SK-N-SH (cell line): ENCODE measurements at regions not wholly inside any gene's neighbourhood (a gene's known extent, or its start where the extent isn't known, plus 50 kb on each side); places are given as distances from the start of the nearest gene placed in this dataset.

Source experiments
- CTCF ChIA-PET: fragments of 300-600, 350-600 bp; formaldehyde crosslinking; extraction: SDS; loops from one replicate; lab custom pipeline; 2021; lab: Yijun Ruan, JAX
- POLR2A ChIA-PET: fragments of 350-600 bp; sonication (Branson Sonifier 250); formaldehyde crosslinking; extraction: SDS; loops from one replicate; lab custom pipeline; 2020; ENCODE audit warnings: antibody characterized with exemption, inconsistent platforms; lab: Yijun Ruan, JAX
- DNase-seq: peaks from one replicate; pipeline ENCODE4 v3.0.0; 2012
- H2AFZ ChIP-seq: fragments of 200-600 bp; sonication (generic); 2 replicates; pipeline ENCODE4 v1.8.1; 2016; ENCODE audit warnings: antibody characterized with exemption, mild to moderate bottlenecking, low read depth
- H3F3A ChIP-seq: fragments of 200-600 bp; sonication (generic); replicated peaks from 2 replicates; pipeline ENCODE3; 2016; ENCODE audit warnings: antibody characterized with exemption, mild to moderate bottlenecking; ENCODE audit not compliant: insufficient read depth
- H3K27ac ChIP-seq, 2 experiments: fragments of 200-500 bp in 1 of 2; fragments of 200-600 bp in 1 of 2; sonication (Bioruptor generic) in 1 of 2; sonication (generic), shearing (Covaris generic) in 1 of 2; 2 replicates each; pipeline versions ENCODE4 v1.5.1 to v1.6.1; 2014 to 2016; ENCODE audit warnings: low read depth in 2 of 2, inconsistent platforms in 1 of 2, low read length in 1 of 2, mild to moderate bottlenecking in 1 of 2, mixed read lengths in 1 of 2
- H3K27me3 ChIP-seq: fragments of 200-600 bp; sonication (generic), shearing (Covaris generic); 2 replicates; pipeline ENCODE4 v1.6.1; 2016; ENCODE audit warnings: mixed run types; ENCODE audit not compliant: insufficient read depth
- H3K36me3 ChIP-seq, 2 experiments: fragments of 200-500 bp in 1 of 2; fragments of 200-600 bp in 1 of 2; sonication (Bioruptor generic) in 1 of 2; sonication (generic) in 1 of 2; replicated peaks in 1 of 2; 2 replicates each; pipeline versions ENCODE3 to v1.5.1; 2014 to 2016; ENCODE audit warnings: low read length in 1 of 2, mild to moderate bottlenecking in 1 of 2; ENCODE audit not compliant: insufficient read depth in 2 of 2, control insufficient read depth in 1 of 2
- H3K4me1 ChIP-seq, 2 experiments: fragments of 200-500 bp in 1 of 2; fragments of 200-600 bp in 1 of 2; sonication (Bioruptor generic) in 1 of 2; sonication (generic), shearing (Covaris generic) in 1 of 2; 2 replicates each; pipeline versions ENCODE4 v1.5.1 to v1.6.1; 2014 to 2016; ENCODE audit warnings: low read depth in 1 of 2, low read length in 1 of 2, mixed run types in 1 of 2; ENCODE audit not compliant: insufficient read depth in 2 of 2, control insufficient read depth in 1 of 2
- H3K4me2 ChIP-seq: fragments of 200-600 bp; sonication (generic), shearing (Covaris generic); 2 replicates; pipeline ENCODE4 v1.6.1; 2017; ENCODE audit warnings: mixed run types
- H3K4me3 ChIP-seq, 2 experiments: fragments of 200-500 bp in 1 of 2; fragments of 200-600 bp in 1 of 2; sonication (Bioruptor generic) in 1 of 2; sonication (generic), shearing (Covaris generic) in 1 of 2; 2 replicates each; pipeline versions ENCODE4 v1.5.1 to v1.8.1; 2014 to 2016; ENCODE audit warnings: low read depth in 2 of 2, inconsistent platforms in 1 of 2, low read length in 1 of 2, mild to moderate bottlenecking in 1 of 2, mixed read lengths in 1 of 2, moderate library complexity in 1 of 2
- H3K79me2 ChIP-seq: fragments of 200-600 bp; sonication (generic); 2 replicates; pipeline ENCODE4 v1.8.1; 2017; ENCODE audit warnings: mild to moderate bottlenecking; ENCODE audit not compliant: insufficient read depth
- H3K9ac ChIP-seq: fragments of 200-600 bp; sonication (generic); 2 replicates; pipeline ENCODE4 v1.6.1; 2017; ENCODE audit warnings: mixed run types
- H3K9me2 ChIP-seq: fragments of 200-600 bp; sonication (generic); 2 replicates; pipeline ENCODE4 v1.6.1; 2017; ENCODE audit warnings: mixed run types
- H3K9me3 ChIP-seq: fragments of 200-600 bp; sonication (generic); 2 replicates; pipeline ENCODE4 v1.6.1; 2017; ENCODE audit warnings: mixed run types, mild to moderate bottlenecking, moderate library complexity
- H4K20me1 ChIP-seq: fragments of 200-600 bp; sonication (generic); 2 replicates; pipeline ENCODE4 v1.6.1; 2017; ENCODE audit warnings: mild to moderate bottlenecking, mixed run types; ENCODE audit not compliant: insufficient read depth
- ELF1 ChIP-seq: IDR thresholded peaks from 2 replicates; pipeline ENCODE4 v1.4.0; 2012
- EP300 ChIP-seq, 2 experiments: IDR thresholded peaks; 2 replicates each; pipeline versions ENCODE4 v1.4.0 to v1.6.1; 2012; ENCODE audit warnings: borderline replicate concordance in 1 of 2, low read depth in 1 of 2, low read length in 1 of 2
- EZH2phosphoT487 ChIP-seq: fragments of 200-600 bp; sonication (generic); IDR thresholded peaks from 2 replicates; pipeline ENCODE4 v1.6.1; 2017; ENCODE audit warnings: low read depth, mixed run types, mild to moderate bottlenecking, antibody characterized with exemption, moderate library complexity, borderline replicate concordance
- FOXJ3 ChIP-seq: sonication (generic); formaldehyde crosslinking; IDR thresholded peaks from 2 replicates; pipeline ENCODE4 v1.5.1; 2020; ENCODE audit warnings: mild to moderate bottlenecking, missing genetic modification reagents
- FOXM1 ChIP-seq: IDR thresholded peaks from 2 replicates; pipeline ENCODE4 v1.4.0; 2012; ENCODE audit warnings: low read depth, mild to moderate bottlenecking
- GABPA ChIP-seq: IDR thresholded peaks from 2 replicates; pipeline ENCODE4 v1.4.0; 2012; ENCODE audit warnings: low read depth, mild to moderate bottlenecking
- GATA2 ChIP-seq: sonication (generic); formaldehyde crosslinking; IDR thresholded peaks from 2 replicates; pipeline ENCODE4 v1.5.0; 2020; ENCODE audit warnings: mild to moderate bottlenecking, missing genetic modification reagents
- MEF2A ChIP-seq: IDR thresholded peaks from 2 replicates; pipeline ENCODE4 v1.4.0; 2012; ENCODE audit warnings: low read depth, borderline replicate concordance
- MXI1 ChIP-seq: IDR thresholded peaks from 2 replicates; pipeline ENCODE4 v1.6.1; 2012; ENCODE audit warnings: mild to moderate bottlenecking, low read depth, low read length, improper control_type of control experiment
- NFIC ChIP-seq: IDR thresholded peaks from 2 replicates; pipeline ENCODE4 v1.4.0; 2012; ENCODE audit warnings: borderline replicate concordance
- NRF1 ChIP-seq: IDR thresholded peaks from 2 replicates; pipeline ENCODE4 v1.6.1; 2012; ENCODE audit warnings: low read depth, mild to moderate bottlenecking, low read length
- POLR2AphosphoS5 ChIP-seq: IDR thresholded peaks from 2 replicates; pipeline ENCODE4 v1.6.1; 2012; ENCODE audit warnings: low read depth, low read length
- RAD21 ChIP-seq: IDR thresholded peaks from 2 replicates; pipeline ENCODE4 v1.6.1; 2012; ENCODE audit warnings: mild to moderate bottlenecking, low read length
- REST ChIP-seq: IDR thresholded peaks from 2 replicates; pipeline ENCODE4 v1.6.1; 2012; ENCODE audit warnings: mild to moderate bottlenecking, low read depth, low read length, moderate library complexity
- RXRA ChIP-seq: IDR thresholded peaks from 2 replicates; pipeline ENCODE4 v1.4.0; 2012; ENCODE audit warnings: low read depth, mild to moderate bottlenecking, borderline replicate concordance
- SIN3A ChIP-seq: IDR thresholded peaks from 2 replicates; pipeline ENCODE4 v1.6.1; 2012; ENCODE audit warnings: low read depth, mild to moderate bottlenecking, low read length, moderate library complexity, borderline replicate concordance
- SMC3 ChIP-seq: IDR thresholded peaks from 2 replicates; pipeline ENCODE4 v1.6.1; 2012; ENCODE audit warnings: low read depth, low read length, improper control_type of control experiment
- TAF1 ChIP-seq: IDR thresholded peaks from 2 replicates; pipeline ENCODE4 v1.6.1; 2012; ENCODE audit warnings: low read depth, mild to moderate bottlenecking, low read length, moderate library complexity, borderline replicate concordance
- TEAD4 ChIP-seq: IDR thresholded peaks from 2 replicates; pipeline ENCODE4 v1.4.0; 2012; ENCODE audit warnings: mild to moderate bottlenecking, borderline replicate concordance; ENCODE audit not compliant: insufficient read depth
- YY1 ChIP-seq: IDR thresholded peaks from 2 replicates; pipeline ENCODE4 v1.4.0; 2012; ENCODE audit warnings: low read depth, mild to moderate bottlenecking
- WGBS: methylation state at CpG from one replicate; pipeline ENCODE4 v1.1.6; 2017; ENCODE audit warnings: low lambda C conversion rate; 5-methylcytosine and 5-hydroxymethylcytosine counted together
- TF ChIP-seq, protein P1 (sequence below): fragments of 150-350 bp; IDR thresholded peaks from 2 replicates; pipeline ENCODE4 v1.6.1; 2016; ENCODE audit warnings: mild to moderate bottlenecking, low read depth, low read length
- TF ChIP-seq, protein P2 (sequence below): IDR thresholded peaks from 2 replicates; pipeline ENCODE4 v1.4.0; 2012; ENCODE audit warnings: low read depth, borderline replicate concordance
- TF ChIP-seq, protein P3 (sequence below): IDR thresholded peaks from 2 replicates; pipeline ENCODE4; 2012
- TF ChIP-seq, protein P4 (sequence below): fragments of 200-600 bp; sonication (generic); IDR thresholded peaks from 2 replicates; pipeline ENCODE4 v1.6.1; 2017; ENCODE audit warnings: antibody characterized with exemption, mild to moderate bottlenecking, moderate library complexity

DNA sequence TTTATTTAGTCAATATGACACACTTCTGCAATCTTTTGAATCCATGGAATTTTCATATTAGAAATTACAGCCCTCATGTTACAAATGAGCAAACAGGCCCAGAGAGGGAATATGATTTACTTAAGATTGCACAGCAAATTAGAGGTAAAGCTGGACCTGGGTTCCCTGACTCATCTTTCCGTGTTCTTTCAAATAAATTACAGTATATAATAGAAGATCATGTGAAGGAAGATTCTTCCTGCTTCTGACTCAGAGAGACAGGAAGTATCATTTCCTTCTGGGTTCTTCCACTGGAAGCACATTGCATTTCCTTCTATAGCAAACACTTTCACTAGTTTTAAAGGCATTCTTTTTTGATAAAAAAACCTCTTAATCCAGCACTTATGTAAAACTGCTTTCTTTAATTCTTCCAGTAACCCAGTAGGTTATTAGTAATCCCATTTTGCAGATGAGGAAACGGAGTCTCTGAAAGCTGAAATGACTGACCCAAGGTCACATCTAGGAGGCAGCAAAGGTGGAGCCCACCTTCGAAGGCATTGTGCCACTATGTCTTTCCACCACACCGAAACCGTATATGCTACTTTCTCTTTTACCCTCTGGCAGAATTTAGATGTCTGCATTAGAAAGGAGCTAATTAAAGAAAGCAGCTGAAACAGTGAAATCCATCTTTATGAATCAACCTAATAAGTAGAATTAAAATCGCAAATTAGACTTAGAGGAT lies 566.7 kb upstream of the KLF4 start:
- peaks cover 32% of the 10 kb centered on the region for H3F3A ChIP-seq
- no peaks in the 10 kb centered on the region for H4K20me1 ChIP-seq
- H3K4me3 ChIP-seq = peak overlapping the region; percentile 41 to 54; a peak in 3 of 4 replicates
- peak overlapping the region; percentile 40; the same call in 1 of the 2 replicates for H3K9ac ChIP-seq
- no peaks in the 10 kb centered on the region for H3K9me3 ChIP-seq
- DNase-seq = no peak
- no peaks in the 10 kb centered on the region for H3K27me3 ChIP-seq
- H3K27ac ChIP-seq = peak overlapping the region in 1 of 2 experiments; percentile 87; a peak in 3 of 4 replicates
- H3K4me1 ChIP-seq = no peaks in the 10 kb centered on the region; a peak in 1 of 4 replicates
- CTCF ChIA-PET = no interaction called here
- no peaks in the 10 kb centered on the region for H3K36me3 ChIP-seq
- H2AFZ ChIP-seq = no peak overlapping the region
- H3K4me2 ChIP-seq = peak overlapping the region; percentile 69
- no peaks in the 10 kb centered on the region for H3K9me2 ChIP-seq
- WGBS = 10% methylated on average over 6 of the region's 6 CpGs
- POLR2A ChIA-PET = no interaction called here
- H3K79me2 ChIP-seq = no peaks in the 10 kb centered on the region
- TF ChIP-seq EZH2phosphoT487 = no peak
- TF ChIP-seq, protein P1, sequence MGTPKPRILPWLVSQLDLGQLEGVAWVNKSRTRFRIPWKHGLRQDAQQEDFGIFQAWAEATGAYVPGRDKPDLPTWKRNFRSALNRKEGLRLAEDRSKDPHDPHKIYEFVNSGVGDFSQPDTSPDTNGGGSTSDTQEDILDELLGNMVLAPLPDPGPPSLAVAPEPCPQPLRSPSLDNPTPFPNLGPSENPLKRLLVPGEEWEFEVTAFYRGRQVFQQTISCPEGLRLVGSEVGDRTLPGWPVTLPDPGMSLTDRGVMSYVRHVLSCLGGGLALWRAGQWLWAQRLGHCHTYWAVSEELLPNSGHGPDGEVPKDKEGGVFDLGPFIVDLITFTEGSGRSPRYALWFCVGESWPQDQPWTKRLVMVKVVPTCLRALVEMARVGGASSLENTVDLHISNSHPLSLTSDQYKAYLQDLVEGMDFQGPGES = no peak
- no peak for TF ChIP-seq POLR2AphosphoS5
- no peak for TF ChIP-seq GATA2
- no peak for TF ChIP-seq NRF1
- TF ChIP-seq EP300 (IDR thresholded peaks at IDR 0.05; ENCODE audit: borderline replicate concordance in 1 of 2, low read depth in 1 of 2, low read length in 1 of 2) = 0 out of 4 replicates have a peak, but pooled peaks of 1 of the 2 experiments have one; percentile 27
- peak; percentile 25; the same call in 1 of the 2 replicates for TF ChIP-seq NFIC
- TF ChIP-seq GABPA = no peak
- TF ChIP-seq TEAD4 = no peak
- TF ChIP-seq MXI1 = no peak
- TF ChIP-seq, protein P2, sequence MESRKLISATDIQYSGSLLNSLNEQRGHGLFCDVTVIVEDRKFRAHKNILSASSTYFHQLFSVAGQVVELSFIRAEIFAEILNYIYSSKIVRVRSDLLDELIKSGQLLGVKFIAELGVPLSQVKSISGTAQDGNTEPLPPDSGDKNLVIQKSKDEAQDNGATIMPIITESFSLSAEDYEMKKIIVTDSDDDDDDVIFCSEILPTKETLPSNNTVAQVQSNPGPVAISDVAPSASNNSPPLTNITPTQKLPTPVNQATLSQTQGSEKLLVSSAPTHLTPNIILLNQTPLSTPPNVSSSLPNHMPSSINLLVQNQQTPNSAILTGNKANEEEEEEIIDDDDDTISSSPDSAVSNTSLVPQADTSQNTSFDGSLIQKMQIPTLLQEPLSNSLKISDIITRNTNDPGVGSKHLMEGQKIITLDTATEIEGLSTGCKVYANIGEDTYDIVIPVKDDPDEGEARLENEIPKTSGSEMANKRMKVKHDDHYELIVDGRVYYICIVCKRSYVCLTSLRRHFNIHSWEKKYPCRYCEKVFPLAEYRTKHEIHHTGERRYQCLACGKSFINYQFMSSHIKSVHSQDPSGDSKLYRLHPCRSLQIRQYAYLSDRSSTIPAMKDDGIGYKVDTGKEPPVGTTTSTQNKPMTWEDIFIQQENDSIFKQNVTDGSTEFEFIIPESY = no peak
- TF ChIP-seq FOXM1 = 0 out of 2 replicates have a peak, but pooled peaks have one; percentile 27
- no peak for TF ChIP-seq RAD21
- no peak for TF ChIP-seq REST
- TF ChIP-seq FOXJ3 (CRISPR knock-in tag) = no peak
- TF ChIP-seq, protein P3, sequence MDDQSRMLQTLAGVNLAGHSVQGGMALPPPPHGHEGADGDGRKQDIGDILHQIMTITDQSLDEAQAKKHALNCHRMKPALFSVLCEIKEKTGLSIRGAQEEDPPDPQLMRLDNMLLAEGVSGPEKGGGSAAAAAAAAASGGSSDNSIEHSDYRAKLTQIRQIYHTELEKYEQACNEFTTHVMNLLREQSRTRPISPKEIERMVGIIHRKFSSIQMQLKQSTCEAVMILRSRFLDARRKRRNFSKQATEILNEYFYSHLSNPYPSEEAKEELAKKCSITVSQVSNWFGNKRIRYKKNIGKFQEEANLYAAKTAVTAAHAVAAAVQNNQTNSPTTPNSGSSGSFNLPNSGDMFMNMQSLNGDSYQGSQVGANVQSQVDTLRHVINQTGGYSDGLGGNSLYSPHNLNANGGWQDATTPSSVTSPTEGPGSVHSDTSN = peak; percentile 34; the same call in 1 of the 2 replicates
- no peak for TF ChIP-seq TAF1
- TF ChIP-seq ELF1 = peak; percentile 50; the same call in 1 of the 2 replicates
- TF ChIP-seq MEF2A = no peak
- TF ChIP-seq SMC3 = no peak
- TF ChIP-seq RXRA = peak; percentile 51; the same call in 1 of the 2 replicates
- no peak for TF ChIP-seq YY1
- TF ChIP-seq, protein P4, sequence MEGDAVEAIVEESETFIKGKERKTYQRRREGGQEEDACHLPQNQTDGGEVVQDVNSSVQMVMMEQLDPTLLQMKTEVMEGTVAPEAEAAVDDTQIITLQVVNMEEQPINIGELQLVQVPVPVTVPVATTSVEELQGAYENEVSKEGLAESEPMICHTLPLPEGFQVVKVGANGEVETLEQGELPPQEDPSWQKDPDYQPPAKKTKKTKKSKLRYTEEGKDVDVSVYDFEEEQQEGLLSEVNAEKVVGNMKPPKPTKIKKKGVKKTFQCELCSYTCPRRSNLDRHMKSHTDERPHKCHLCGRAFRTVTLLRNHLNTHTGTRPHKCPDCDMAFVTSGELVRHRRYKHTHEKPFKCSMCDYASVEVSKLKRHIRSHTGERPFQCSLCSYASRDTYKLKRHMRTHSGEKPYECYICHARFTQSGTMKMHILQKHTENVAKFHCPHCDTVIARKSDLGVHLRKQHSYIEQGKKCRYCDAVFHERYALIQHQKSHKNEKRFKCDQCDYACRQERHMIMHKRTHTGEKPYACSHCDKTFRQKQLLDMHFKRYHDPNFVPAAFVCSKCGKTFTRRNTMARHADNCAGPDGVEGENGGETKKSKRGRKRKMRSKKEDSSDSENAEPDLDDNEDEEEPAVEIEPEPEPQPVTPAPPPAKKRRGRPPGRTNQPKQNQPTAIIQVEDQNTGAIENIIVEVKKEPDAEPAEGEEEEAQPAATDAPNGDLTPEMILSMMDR = no peak
- TF ChIP-seq SIN3A = no peak
